SK-N-SH treated with all-trans-retinoic acid at 6 μM for 48 hours (cell line): ENCODE measurements at regions not wholly inside any gene's neighbourhood (a gene's known extent, or its start where the extent isn't known, plus 50 kb on each side); places are given as distances from the start of the nearest gene placed in this dataset.

Source experiments
- ZC3H10 ChIP-seq: fragments of 250-450 bp; sonication (Bioruptor Pico); IDR thresholded peaks from 2 replicates; pipeline ENCODE4 v1.5.1; 2021; ENCODE audit warnings: mild to moderate bottlenecking, moderate library complexity
- ZNF565 ChIP-seq: fragments of 450-650 bp; formaldehyde crosslinking; conservative IDR thresholded peaks from 2 replicates; pipeline ENCODE4 v1.5.0; 2020; ENCODE audit warnings: low read depth, mild to moderate bottlenecking, moderate library complexity
- TF ChIP-seq, protein P1 (sequence below): fragments of 250-450 bp; sonication (Bioruptor Pico); IDR thresholded peaks from 2 replicates; pipeline ENCODE4 v1.5.1; 2021; ENCODE audit warnings: mild to moderate bottlenecking, moderate library complexity

DNA sequence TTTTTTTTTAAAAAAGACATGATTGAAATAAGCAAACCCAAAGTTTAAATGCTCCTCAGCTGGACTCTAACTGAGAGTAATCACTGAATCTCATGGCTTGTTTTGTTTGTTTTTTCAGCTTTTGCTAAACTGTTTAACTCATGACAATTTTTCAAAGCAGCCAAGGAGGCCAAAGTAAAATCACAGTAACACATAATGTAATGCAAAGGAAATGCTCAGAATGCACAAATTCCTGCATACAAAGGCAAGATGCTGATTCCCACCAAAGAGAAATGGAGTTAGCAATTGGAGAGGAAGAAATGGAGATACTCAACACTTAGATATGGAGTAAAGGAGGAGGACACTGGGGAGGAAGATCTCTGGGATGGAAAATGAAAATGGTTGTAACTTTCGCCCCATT lies 126.2 kb upstream of the SOX5 start:
- TF ChIP-seq ZC3H10 (CRISPR knock-in tag) (no peak), ZNF565 (CRISPR knock-in tag) (no peak)
- TF ChIP-seq, protein P1, sequence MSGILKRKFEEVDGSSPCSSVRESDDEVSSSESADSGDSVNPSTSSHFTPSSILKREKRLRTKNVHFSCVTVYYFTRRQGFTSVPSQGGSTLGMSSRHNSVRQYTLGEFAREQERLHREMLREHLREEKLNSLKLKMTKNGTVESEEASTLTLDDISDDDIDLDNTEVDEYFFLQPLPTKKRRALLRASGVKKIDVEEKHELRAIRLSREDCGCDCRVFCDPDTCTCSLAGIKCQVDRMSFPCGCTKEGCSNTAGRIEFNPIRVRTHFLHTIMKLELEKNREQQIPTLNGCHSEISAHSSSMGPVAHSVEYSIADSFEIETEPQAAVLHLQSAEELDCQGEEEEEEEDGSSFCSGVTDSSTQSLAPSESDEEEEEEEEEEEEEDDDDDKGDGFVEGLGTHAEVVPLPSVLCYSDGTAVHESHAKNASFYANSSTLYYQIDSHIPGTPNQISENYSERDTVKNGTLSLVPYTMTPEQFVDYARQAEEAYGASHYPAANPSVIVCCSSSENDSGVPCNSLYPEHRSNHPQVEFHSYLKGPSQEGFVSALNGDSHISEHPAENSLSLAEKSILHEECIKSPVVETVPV (CRISPR knock-in tag) = no peak
